ENCODE measurements at regions not wholly inside any gene's neighbourhood (a gene's known extent, or its start where the extent isn't known, plus 50 kb on each side); places are given as distances from the start of the nearest gene placed in this dataset.

DNA sequence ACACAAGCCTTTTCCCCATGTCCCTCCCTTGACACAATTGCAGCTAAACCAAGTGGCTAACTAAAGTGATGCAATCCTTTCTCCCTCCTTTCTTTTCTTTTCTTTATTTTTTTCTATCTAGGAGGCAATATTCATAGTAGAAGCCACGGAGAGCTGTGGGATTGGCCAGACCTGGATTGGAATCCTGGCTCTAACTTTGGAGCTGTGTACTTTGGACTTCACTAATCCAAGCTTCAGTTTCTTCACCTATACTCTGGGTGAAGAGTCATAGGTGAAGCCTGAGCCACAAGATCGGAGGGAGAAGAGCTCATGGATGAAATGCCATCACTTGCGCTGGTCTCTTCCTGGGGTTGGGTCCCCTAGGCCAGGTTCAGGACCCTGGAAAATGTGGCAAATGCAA is 177.2 kb downstream of the IRX5 start:
- in situ Hi-C loops (cut with HindIII; ENCODE audit: low sequenced_read_pairs): no loop called here

DNA sequence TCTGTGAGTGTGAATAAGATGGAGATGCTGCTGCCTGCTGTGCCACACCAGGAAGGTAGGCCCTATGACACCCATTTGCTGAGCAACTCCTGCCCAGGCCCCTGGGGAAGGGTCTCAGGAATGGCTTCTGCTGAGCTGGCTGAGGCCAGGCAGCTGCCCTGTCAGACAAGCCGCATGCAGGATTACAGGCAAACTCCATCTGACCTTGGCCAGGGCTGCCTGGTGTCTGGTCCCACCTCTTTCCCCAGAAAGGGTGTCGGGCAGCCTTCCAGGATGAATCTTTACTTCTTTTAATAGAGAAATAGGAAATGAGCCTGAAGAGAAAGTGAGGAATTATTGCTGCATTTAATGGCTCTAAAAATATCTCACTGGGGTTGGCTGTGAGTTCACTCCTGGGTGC is 182.5 kb downstream of the IRX5 start:
- in situ Hi-C loops (cut with HindIII; ENCODE audit: low sequenced_read_pairs): no loop called here

DNA sequence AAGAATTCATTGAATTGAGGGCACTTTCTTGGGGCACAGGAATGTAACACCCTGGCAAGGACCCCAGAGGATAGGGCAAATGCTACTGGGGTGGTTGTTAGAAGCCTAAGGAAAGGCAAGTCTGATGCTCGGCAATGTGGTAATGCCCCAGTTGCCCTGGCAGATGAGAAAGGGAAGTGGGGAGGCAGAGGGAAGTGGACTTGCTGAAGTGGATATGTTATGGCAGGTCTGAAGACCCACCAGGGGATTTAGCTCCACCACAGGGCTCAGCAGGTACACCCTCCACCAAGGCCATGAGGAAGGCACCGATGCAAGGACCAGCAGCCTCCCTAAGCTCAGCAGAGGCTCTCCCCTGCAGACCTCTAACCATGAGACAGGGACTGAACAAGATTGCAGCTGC is 184.8 kb downstream of the IRX5 start:
- in situ Hi-C loops (cut with HindIII; ENCODE audit: low sequenced_read_pairs): no loop called here

DNA sequence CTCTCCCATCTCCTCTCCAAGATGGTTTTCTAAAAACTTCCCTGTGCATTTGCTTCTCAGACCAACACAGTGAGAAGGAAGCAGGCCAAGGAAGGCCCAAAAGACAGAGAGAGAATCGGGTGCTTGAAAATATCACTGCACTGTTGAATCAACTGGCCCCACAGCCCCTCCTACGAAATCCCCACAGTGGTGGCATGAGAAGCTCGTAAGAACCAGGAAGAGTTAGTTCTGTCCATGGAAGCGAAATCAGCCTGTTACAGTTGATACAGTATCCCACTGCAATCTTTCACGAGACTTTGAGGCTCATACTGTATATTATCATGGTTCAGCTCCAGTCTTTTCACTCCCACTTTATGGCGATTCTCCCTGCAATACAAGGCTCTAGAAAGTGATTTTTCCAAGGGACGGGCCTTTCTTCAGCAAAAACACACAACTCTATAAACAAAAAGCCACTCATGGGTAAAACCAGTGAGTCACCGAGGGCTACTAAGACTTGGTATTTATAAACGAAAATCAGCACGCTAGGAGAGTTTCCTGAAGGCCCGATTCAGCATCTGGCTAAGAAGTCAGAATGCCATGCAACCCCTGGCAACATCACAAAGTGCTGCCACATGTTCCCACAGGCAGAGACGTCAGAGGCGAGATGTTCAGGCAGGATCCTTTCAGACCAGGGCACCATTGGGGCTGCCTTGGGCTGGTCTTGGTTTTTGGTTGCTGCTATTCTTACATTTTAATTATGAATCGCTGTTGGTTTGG is 185.7 kb downstream of the IRX5 start:
- in situ Hi-C loops (cut with HindIII; ENCODE audit: low sequenced_read_pairs): no loop called here

DNA sequence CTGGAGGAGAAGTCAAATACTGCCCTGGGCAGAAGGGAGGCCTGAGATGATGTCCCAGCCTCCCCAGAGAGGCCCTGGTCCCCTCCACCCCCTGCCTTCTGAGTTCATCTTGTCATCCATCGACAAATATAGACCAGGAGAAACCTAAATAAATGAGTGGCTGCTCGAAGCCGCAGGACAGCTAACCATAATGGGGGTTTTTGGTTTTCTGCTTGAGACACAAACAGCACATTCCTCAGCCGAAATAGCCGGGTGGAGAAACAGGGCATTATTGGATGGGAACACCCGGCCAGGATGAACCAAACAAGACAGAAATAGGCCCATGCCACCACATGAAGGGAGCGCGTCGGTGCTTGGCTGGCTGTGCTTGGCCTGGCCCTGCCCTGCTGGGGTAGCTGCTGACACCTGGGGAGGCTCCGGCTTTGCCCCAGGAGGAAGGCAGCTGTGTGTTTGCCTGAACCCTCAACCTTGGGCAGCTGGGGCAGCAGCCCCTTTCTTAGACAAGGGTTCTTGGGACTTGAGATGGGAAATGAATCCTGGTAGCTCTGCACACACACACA is 188.1 kb downstream of the IRX5 start:
- in situ Hi-C loops (cut with HindIII; ENCODE audit: low sequenced_read_pairs): no loop called here

DNA sequence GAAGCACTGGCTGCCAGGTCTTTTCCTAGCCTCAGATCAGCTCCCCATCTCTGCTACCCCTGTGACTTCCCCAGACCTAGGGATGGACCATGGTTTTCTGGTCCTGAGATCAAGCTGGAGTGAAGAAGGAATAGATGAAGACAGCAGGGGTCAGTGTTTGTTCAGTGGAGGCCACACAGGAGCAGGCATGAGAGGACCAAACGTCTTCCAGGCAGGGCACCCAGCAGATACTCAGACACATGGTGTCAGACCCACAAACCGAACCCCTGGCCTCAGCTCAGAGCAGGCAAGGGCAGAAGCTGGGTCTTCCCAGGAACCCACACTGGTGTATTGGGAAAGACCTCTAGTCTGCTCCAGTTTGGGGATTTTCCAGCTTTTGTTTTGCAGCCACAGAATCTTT is 189.7 kb downstream of the IRX5 start:
- in situ Hi-C loops (cut with HindIII; ENCODE audit: low sequenced_read_pairs): no loop called here

DNA sequence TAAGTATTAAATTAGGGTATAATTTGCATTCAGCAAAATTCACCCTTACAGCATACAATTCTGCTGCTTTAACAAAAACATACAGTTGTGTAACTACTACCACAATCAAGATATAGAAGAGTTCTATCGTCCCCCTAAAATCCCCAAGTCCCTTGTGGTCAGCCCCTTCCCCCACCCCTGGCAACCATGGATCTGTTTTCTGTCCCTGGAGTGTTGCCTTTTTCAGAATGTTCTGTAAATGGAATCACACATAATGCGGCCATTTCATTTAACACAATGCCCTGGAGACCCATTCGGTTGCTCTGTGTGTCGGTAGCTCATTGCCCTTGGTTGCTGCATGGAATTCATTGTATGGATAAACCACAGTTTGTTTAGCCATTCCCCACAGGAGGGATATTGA is 190.2 kb downstream of the IRX5 start:
- in situ Hi-C loops (cut with HindIII; ENCODE audit: low sequenced_read_pairs): no loop called here

DNA sequence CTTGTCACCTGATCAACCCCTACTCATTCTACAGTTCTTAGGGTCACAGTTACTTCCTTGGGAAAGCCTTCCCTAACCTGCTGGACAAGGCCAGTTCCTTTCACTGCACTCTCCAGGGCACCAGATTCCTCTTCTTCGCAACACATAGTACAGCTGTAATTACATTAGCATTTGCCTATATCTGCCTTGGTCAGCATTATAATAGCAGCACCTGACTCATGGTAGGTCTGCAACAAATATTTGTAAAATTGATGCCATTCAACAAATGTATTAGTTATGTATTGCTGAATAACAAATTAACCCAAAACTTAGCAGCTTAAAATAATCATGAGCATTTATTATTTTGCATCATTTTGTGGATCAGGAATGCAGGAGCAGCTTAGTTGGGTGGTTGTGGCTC is 193.0 kb downstream of the IRX5 start:
- in situ Hi-C loops (cut with HindIII; ENCODE audit: low sequenced_read_pairs): no loop called here

DNA sequence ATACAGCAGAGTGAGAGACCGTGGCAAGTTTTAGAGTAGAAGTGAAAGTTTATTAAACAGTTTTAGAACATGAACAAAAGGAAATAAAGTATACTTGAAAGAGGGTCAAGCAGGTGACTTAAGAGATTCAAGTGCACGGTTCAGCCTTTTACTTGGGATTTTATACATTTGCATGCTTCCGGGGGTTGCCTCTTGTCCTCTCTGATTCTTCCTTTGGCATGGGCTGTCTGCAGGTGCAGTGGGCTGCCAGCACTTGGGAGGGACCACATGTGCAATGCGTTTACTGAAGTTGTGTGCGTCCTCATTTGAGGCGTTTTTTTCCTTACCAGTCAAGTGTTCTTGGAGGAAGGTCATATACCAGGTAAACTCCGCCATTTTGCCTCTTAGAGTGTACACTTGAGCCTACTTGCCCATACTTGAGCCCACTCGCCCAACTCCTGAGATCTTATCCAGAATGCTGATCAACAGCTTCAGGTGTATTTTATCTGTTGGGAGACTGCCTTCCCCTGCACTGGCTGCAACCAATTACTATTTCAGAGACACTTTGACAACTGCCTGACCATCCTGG is 195.2 kb downstream of the IRX5 start:
- in situ Hi-C loops (cut with HindIII; ENCODE audit: low sequenced_read_pairs): no loop called here

DNA sequence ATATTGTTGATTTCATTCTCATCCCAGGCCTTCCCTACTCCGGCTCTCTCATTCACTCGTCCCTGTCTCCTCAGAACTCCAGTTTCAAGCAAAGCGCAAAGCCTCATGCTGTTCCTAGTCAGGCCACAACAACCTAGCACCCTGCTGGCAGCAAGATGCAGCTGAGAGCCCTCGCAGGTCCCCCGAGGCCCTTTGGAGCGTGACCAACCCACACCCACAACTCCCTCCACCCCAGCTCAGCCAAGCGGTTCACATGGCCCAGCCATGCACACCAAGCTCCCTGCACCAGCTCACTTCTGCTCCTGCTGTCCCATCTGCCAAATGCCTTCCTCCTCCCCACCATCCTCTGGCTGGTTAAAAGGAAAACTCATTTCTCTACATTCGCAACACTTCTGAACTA is 195.8 kb downstream of the IRX5 start:
- in situ Hi-C loops (cut with HindIII; ENCODE audit: low sequenced_read_pairs): no loop called here

DNA sequence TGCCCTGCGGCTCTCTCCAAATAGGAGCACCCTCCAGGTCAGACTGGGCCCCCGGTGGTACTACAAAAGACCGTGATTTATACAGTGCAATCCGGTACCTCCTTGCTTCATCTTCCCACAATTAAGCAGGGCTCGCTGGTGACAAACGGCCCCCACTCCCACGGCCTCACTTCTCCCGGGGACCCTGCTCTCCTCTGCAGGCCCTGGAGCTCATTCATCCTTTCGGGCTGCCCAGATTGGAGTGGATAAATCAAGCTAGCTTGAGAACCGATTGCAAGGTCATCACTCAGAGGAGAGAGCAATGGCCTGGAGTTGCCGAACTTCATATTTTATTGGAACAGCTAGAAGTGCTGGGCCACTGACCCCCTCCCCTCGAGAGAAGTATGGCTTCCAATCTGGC is 193.5 kb upstream of the IRX6 start:
- in situ Hi-C loops (cut with HindIII; ENCODE audit: low sequenced_read_pairs): no loop called here

DNA sequence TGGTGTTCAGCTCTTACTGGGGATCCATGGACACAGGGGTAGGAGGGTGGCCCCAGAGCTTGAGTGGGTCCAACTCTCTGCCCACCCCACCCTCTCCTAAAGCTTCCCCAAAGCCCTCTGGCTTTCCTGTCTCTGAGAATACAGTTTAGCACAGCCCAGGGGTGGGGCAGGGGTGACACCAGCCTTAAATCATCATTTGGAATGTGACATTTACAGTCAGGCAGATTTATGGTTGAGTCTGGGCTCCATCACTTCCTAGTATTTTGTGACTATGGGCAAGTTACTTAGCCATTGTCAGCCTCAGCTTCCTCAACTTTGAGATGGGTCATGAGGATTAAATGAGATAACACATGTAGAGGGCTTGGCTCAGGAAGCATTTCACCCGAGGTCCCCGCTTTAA is 193.1 kb upstream of the IRX6 start:
- in situ Hi-C loops (cut with HindIII; ENCODE audit: low sequenced_read_pairs): no loop called here

DNA sequence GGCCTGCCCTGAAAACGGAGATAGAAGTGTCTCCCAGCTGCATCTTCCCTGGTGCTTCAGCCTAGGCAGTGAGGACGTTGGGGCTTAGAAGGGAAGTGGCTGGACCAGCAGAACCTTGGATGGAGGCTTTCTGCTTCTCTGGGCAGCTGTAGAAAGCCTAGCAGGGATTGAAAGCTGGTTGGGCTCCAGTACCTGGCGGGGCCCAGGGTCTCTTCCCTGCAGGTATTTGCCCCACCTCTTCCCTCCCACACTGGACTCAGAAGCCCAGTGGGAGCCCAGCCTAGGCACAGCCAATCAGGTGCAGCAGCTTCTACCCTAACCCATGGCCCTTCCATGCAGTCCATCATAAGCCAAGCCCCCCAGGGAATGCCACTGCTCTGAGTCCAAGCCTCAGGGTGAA is 190.3 kb upstream of the IRX6 start:
- in situ Hi-C loops (cut with HindIII; ENCODE audit: low sequenced_read_pairs): no loop called here

DNA sequence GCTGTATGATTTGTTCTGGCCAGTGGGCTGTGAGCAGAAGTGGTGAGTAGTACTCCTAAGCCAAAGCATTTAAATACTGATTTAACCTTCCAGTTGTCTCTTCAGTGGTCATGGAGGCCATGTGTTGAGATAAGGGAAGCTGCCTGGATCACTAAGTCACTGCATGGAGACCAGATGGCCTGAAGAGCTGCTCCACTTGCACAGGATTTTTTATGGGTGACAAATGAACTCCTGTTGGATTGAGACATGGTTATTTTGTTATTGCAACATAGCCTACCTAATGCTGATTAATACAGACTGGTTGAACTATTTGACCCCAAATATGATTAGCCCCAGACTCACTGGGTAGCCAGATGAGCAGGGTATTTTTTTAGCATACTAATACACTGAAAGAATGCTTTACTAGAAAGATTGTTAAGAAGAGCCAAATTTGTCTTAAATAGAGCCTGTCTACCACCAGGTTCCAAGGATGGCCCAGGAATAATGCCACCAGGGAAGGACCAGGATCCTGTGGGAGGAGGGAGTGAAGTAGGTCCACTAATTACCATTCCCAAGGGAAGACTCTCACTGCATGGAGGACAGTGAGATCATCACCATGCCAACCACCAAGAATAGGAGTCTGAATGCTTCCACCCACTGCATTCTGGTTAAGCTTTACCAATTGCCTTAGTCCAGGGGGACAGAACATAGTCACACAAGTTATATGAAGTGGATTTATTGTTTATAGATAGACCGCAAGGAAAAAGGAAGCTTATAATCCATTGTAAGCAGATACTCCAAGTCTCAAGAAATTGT is 187.4 kb upstream of the IRX6 start:
- in situ Hi-C loops (cut with HindIII; ENCODE audit: low sequenced_read_pairs): no loop called here

DNA sequence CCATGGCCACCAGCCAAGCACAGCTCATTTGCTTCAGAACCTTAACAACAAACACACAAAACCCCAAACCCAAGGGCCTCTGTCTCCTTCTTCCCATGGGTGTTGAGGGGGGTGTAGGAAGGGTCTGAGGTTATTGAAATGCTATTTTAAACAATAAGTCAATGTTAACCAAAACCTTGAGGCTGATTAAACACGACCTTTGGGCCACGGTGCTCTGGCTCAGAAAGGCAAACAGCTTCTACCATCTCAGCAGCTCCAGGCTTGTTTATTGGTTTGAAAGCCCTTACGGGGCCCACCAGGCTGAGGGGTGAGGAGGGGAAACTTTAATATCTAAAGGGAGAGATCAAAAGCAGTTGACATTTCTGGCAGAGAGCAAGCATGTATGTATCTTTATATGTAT is 185.7 kb upstream of the IRX6 start:
- in situ Hi-C loops (cut with HindIII; ENCODE audit: low sequenced_read_pairs): no loop called here

DNA sequence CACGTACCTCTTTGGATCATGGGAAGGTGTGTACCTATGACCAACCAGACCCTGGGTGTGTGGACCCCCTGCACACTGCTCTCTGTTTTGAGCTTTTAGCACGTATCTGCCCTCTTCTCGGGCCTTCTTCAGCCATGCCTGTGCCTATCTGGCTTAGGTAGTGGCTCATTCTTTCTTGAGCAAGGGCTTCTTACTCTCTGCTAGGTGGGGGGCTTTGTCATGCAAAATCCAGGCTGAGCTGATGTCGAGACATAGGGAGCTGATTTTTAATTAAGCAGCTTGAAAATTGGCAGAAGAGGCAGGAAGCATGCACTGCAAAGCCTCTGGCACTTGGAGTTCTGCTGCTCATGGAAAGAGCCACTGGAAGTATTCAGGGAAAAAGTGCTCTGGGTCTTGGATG is 181.6 kb upstream of the IRX6 start:
- in situ Hi-C loops (cut with HindIII; ENCODE audit: low sequenced_read_pairs): no loop called here

DNA sequence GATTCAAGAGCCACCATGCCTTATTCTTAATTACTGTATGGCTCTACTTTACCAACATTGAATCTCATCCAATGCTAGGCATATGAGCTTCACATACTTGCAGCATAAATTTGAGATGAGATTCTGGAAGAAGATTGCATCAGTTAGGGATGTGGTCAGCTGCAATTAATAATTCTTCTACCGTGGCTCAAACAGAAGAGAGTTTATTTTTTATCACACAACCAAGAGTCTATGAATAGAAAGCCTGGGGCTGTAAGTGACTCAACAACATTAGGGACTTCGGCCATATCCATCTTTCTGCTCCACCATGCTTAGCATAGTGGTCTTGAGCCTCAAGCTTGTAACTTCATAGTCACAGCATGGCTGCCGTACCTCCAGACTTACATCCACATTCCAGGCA is 179.4 kb upstream of the IRX6 start:
- in situ Hi-C loops (cut with HindIII; ENCODE audit: low sequenced_read_pairs): no loop called here

DNA sequence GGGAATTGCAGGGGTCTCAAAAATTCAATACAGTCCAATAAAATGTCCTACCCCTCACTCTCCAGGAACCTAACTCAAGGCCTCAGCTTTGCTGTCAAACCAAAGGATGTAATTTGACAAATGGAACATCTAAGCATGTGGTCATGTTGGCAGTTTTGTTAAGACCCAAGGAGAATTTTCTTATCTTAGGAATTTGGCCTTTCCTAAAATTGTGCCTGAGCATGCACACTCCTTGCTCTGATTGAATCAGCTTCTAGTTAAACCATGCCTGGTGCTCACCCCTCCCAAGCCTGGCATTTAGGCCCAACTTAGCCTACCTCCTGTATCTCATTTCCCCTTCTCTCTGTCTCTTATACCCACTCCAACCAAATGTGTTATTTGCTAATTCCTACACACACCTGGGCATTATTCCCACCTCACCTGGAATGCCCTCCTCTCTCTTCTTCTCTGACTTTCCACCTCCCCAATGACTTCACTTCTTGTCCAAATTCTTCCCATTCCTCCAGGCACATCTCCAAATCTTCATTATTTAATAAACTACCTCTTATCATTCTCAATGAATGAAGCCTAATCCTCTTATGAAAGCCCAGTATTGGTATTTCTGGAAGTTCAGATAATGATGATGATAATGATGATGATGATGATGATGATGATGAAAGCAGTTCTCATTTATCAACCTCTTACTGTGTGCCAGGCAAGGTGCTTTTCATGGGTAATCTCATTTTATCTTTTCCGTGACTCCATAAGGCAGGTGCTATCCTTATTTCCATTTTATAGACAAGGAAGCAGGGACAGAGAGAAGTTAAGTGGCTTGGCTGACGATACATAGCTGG is 178.0 kb upstream of the IRX6 start:
- in situ Hi-C loops (cut with HindIII; ENCODE audit: low sequenced_read_pairs): no loop called here

DNA sequence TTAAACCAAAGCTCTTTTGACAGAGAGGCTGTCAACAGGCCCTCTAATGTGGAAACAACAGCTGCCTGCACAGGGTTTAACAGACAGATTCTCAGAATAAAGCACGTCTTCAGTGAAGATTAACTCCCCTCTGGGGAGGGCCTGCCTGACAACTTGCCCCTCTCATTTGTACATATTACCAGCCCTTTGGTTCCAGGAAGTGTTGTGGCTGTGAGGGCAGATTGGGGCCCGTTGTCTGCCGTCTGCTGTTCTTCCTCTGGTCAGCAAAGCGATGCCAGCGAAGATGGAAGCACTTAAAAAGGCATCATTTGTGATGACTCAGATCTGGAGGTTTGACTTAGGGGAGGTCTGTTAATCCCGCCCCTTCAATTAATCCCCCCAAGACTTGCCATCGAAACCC is 177.0 kb upstream of the IRX6 start:
- in situ Hi-C loops (cut with HindIII; ENCODE audit: low sequenced_read_pairs): no loop called here

DNA sequence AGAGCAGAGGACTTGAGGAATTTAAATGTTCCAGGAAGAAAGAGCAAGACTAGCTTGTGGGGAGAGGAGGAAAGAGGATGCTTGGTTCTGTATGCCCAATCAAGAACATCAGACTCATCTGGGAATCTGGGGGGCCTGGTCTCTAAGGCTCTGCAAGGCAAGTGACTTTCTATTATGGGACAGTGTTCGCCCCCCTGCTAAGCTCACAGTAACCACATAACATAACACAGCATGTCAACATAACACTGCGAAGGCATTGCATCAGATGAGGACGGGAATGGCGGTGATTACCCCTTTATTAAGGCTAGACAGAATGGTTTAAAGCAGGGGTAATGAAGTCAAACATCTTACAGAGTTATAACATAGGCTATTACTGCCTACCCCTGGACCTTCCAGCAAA is 176.6 kb upstream of the IRX6 start:
- in situ Hi-C loops (cut with HindIII; ENCODE audit: low sequenced_read_pairs): no loop called here

DNA sequence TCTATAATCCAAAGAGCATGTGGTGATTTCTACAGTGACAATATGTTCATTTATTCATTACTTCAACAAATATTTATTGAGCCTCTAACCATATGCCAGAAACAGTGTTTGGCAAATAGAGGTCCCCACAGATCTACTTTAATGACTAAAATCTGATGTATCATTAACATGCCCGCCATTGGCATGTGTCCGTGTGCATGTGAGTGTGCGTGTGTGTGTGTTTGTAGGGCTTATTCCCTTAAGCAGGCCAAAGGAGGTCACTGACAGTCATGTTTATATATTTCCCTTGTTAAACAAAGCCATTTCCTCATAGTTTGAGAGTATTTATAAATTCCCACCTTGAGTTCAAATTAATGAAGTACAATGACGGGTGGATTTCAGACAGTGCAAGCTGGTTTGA is 174.4 kb upstream of the IRX6 start:
- in situ Hi-C loops (cut with HindIII; ENCODE audit: low sequenced_read_pairs): no loop called here
